GM12872 (cell line): ENCODE measurements at regions not wholly inside any gene's neighbourhood (a gene's known extent, or its start where the extent isn't known, plus 50 kb on each side); places are given as distances from the start of the nearest gene placed in this dataset.

Experiments used
- CTCF ChIP-seq: IDR thresholded peaks from 3 replicates; pipeline ENCODE4 v1.5.1; 2011; ENCODE audit warnings: low read depth, mild to moderate bottlenecking, low read length, moderate library complexity; ENCODE audit not compliant: insufficient read depth

DNA sequence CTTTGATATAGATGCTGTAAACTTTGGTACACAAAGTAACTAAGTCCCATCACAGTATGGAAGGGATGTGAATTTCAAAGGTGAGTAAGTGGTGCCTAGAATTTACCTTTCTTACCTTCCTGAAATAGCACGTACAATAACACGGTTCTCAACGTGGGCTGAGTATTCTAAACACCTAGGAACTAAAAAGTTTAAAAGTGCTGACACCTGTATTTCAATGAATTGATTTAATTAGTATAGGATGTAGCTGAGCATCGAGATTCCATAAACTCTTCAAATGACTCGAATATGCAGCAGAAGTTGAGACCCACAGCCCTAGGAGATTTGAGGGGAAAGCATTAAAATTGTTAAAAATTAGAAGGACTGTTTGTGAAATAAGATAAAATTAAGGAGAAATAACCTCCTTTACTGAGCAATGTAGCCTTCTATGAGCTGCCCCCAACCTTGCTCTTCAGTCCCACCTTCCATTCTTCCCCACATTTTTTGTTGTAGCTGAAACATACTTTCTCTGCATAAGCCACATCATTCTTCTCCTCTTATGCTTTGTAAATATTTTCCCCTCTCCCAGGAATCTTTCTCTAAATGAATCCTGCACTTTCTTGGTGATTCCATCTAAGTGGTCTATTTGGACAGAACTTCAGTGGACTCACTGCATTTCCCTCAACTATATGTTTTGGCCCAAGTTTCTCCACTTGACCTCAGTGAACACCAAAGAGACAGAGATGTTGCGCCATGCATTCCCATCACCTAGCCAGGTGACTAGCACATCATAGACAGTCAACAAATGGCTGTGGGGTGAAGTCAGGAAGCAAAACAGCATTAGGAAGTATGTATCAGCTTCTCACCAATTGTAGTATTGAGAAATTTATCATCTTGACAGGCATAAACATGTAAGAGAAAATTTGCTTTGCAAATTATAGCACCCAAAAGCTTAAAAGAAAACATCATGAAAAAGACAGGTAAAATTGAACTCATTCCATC lies 156.5 kb upstream of the TAS2R1 start:
- TF ChIP-seq CTCF = no peak

GRCh38 chr5:9785751-9786150 lies 155.6 kb upstream of the TAS2R1 start:
- TF ChIP-seq CTCF = no peak

DNA sequence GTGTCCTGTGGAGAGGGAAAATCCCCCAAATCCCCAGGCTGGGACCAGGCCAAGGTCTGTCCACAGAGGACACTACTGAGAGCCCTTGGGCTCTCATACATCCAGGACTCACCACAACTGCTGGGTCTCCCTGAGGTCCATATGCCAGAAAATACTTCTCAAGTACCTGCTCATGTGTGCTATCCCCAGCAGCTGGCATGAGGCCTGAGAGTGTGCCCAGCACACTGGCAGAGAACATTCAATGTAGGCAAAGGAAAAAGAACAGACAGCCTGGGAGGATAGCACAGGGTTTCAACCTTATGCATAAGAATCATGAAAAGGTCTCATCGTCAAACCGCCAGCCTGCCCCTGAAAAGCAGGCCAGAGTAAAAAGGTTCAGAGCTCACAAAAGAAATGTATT lies 154.1 kb upstream of the TAS2R1 start:
- no peak for TF ChIP-seq CTCF

- no peak for TF ChIP-seq CTCF
Measured at GRCh38 chr5:9782826-9783560, 152.8 kb upstream of the TAS2R1 start.

- no peak for TF ChIP-seq CTCF
Measured at GRCh38 chr5:9781890-9782289, 151.7 kb upstream of the TAS2R1 start.

DNA sequence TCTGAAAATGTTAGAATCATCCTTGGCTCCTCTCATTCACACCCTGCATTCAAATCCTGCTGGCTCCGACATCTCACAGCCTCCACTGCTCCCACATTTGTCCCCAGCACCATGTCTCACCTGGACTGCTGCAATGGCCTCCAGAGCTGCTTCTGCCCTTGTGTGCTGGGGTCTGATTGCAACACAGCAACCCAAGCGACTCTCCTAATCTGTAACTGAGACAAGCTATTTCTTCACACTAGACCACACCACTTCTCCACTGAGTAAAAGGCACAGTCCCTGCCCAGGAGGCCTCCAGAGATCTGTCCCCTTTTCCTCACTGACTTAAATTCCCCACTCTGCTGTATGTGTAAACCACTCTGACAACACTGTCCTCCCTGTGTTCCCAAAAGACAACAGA lies 151.1 kb upstream of the TAS2R1 start:
- TF ChIP-seq CTCF = no peak

GRCh38 chr5:9780501-9780900 lies 150.3 kb upstream of the TAS2R1 start:
- TF ChIP-seq CTCF = no peak
